HuH-7 (cell line): ENCODE measurements at regions not wholly inside any gene's neighbourhood (a gene's known extent, or its start where the extent isn't known, plus 50 kb on each side); places are given as distances from the start of the nearest gene placed in this dataset.
"Not testable (repeated sequence)": the region's sequence is repeated elsewhere in the genome, so short reads cannot be mapped to it uniquely, and the experiment has no call there.

Experiments
- DNase-seq: peaks from one replicate; pipeline ENCODE4 v3.0.0; 2011; ENCODE audit warnings: low spot score

DNA sequence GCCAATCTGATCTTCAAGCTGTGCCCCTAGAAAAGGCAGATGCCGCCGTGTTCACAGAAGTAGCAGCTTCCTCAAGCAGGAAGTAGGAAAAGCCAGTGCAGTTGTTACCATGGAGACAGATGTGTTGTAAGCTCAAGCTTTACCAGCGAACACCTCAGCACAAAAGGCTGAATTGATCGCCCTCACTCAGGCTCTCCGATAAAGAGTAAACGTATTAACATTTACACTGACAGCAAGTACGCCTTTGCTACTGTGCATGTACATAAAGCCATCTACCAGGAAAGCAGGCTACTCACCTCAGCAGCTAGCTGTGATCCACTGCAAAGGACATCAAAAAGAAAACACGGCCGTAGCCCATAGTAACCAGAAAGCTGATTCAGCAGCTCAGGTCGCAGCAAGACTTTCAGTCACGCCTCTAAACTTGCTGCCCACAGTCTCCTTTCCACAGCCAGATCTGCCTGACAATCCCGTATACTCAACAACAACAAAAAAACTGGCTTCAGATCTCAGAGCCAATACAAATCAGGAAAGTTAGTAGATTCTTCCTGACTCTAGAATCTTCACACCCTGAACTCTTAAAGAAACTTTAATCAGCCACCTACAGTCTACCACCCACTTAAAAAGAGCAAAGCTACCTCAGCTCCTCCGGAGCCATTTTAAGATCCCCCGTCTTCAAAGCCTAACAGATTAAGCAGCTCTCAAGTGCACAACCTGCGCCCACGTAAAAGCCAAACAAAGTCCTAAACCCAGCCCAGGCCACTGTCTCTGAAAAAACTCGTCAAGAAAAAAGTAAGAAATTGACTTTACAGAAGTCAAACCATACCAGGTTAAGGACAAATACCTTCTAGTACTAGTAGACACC lies 160.0 kb downstream of the DEFB131A start:
- DNase-seq = not testable (repeated sequence)

DNA sequence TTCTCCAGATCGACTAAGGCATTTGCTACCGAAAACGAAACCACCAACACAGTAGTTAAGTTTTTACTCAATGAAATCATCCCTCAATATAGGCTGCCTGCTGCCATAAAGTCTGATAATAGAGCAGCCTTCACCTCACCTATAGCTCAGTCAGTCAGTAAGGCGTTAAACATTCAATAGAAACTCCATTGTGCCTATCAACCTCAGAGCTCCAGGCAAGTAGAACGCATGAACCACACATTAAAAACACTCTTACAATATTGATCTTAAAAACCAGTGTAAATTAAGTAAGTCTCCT lies 160.6 kb downstream of the DEFB131A start:
- DNase-seq = not testable (repeated sequence)

- no peak for DNase-seq
Observed at GRCh38 chr4:9608300-9608699, 164.1 kb downstream of the DEFB131A start.

GRCh38 chr4:9610321-9610720 lies 166.1 kb downstream of the DEFB131A start:
- not testable (repeated sequence) for DNase-seq

DNA sequence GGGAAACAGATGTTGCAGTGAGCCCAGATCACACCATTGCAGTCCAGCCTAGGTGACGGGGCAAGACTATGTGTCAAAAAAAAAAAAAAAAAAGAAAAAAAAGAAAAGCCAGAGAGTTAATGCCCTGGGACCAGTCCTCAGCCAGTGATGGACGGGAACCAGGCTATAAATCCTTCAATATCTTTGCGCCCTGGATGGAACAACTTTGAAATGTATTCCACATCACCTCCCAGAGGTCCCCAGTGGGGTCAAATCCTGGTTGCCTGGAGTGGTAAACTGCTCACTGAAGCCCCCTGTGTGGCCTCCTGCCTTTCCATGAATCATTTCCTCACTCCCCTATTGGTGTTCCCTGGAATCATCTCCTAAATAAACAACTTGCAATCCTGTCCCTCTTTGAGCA lies 166.9 kb downstream of the DEFB131A start:
- no peak for DNase-seq

GRCh38 chr4:9636411-9636810 lies 145.0 kb upstream of the DRD5 start:
- not testable (repeated sequence) for DNase-seq

DNA sequence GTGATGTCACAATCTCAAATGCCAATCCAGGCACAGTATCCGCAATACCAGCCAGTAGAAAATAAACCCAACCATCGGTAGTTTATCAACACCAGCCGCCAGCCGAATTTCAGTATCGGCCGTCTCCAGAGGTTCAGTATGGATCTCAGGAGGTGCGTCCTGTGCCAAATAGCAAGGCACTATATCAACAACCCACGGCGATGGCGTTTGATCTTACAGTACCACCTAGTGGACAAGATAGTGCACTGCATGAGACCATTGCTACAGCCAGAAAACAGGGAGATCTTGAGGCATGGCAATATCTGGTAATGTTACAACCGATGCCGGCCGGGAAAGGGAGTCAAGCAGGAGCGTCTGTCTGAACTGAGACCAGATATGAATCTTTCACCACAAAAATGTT lies 121.8 kb upstream of the DRD5 start:
- not testable (repeated sequence) for DNase-seq

DNA sequence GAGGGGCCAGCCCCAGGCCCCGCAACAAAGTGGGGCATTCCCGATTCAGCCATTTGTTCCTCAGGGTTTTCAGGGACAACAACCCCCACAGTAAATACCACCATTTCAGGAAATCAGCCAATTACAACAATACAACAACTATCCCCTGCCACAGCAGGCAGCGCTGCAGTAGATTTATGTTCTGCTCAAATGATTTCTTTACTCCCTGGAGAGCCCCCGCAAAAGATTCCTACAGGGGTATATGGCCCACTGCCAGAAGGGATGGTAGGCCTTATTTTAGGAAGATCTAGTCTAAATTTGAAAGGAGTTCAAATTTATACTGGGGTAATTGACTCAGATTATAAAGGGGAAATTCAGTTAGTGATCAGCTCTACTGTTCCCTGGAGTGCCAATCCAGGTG lies 120.5 kb upstream of the DRD5 start:
- DNase-seq = not testable (repeated sequence)

DNA sequence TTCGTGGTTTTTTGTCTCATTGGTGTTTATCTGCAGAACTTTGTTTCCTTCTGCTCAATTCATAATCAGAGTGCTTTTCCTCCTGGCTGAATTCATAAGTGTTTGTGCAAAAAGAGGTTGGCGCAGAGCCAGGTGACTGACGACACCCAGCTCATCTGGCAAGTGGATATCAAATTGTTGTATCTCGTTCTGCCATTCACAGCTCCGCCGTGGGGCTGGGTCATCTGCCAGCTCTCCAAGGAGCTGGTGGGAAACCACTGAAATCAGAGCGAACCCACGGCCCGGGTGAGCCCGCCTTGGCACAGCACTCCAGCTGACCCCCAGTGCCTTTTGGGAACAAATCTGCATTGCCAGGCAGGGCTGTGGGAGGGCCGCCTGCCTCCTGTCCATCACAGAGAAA lies 110.7 kb upstream of the DRD5 start:
- not testable (repeated sequence) for DNase-seq

- not testable (repeated sequence) for DNase-seq
Observed at GRCh38 chr4:9677357-9677756, 104.1 kb upstream of the DRD5 start.

GRCh38 chr4:9679704-9680478 lies 101.5 kb upstream of the DRD5 start:
- no peak for DNase-seq

GRCh38 chr4:9683174-9683573 lies 98.3 kb upstream of the DRD5 start:
- DNase-seq = not testable (repeated sequence)

DNA sequence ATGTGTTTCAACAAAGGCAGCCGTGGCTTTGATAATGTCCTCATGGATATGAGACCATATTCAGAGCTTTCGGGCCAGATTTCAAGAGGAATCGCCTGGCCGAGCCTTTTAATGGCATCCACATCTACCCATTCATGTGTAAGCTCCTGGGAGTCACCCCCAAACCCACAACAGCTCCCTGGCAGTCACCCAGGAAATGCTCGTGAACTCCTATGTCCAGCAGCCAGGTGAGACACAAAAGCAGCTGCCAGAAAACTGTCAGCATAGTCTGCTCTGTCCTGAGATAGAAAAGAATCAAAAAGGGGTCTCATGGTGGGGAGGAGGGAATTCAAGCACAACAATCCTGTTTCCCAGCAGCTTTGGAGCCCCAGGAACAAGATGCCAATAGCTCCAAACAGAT lies 96.4 kb upstream of the DRD5 start:
- not testable (repeated sequence) for DNase-seq

DNA sequence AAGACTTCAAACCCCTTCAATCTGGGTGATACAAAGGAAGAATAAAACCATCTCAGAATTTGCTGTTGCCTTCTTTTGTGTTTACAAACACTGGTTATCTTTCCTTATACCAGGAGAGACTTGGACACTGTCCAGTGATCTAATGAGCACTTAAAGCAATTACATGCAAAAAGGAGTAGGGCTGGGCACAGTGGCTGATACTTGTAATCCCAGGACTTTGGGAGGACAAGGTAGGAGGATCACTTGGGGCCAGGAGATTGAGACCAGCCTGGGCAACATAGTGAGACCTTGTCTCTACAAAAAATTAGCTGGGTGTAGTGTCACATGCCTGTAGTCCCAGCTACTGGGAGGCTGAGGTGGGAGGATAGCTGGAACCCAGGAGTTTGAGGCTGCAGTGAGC lies 95.7 kb upstream of the DRD5 start:
- DNase-seq = no peak

DNA sequence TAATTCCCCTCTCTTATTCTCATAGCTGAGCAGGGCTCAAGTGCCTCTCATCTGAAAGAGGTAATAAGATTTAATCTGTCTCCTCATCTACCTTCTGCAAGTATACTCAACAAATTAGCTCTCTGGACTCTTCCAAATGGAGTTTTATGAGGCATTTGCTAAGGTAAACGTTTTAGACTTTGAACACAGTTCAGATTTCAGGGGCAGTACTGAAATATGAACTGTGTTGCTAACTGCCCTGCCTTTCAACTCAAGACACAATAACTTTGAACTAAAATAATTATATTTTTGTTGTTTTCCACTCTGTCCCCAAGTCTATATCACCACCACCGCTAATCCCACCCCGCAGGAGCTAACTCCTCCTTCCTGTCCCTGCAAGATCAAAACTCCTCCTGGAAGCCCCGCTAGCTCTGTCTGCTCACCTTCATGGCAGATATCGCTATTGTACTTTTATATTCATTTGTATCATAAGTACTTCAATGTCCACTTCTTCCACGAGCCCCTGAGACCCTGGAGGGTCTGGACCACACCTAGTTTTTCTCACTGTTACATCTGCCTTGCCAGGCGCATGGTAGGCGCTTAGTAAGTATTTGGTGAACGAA lies 90.7 kb upstream of the DRD5 start:
- DNase-seq = not testable (repeated sequence)

DNA sequence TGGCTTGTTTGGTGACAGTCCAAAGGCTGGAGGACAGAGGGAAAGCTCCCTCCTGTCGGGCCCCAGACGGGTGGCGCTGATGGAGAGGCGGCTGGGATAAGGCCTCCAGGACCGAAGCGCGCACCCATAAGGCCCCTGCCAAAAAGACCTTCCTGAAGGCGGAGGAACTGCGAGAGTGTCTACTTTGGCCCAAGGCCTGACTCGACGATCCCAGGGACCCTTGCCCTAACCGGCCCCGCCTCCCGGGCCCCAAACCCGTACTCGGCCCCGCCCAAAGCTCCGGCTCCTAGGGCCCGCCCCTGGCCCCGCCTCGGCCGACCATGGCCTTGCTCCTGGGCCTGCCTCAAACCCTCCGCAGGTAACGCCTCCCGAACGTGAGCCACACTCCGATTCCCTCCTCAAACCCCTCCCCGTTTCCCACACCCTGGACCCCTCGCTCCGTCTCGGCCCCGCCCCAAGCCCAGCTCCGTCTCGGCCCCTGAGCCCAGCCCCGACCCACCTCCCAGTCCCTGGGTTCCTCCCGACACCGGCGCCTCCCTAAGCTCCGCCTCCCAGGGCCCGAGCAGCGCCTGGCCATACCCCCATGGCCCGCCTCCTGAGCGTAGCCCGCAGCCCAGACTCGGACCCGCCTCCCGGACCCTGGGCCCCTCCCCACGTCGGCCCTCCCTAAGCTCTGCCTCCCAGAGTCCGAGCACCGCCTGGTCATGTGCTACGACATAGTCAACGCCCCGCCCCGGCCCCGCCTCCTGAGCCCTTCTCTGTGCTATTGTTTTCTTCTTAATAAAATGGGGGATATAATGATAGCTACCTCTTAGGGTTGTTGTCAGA lies 90.0 kb upstream of the DRD5 start:
- DNase-seq = peak; percentile 26

- DNase-seq = not testable (repeated sequence)
Observed at GRCh38 chr4:9692791-9693491, 88.5 kb upstream of the DRD5 start.

DNA sequence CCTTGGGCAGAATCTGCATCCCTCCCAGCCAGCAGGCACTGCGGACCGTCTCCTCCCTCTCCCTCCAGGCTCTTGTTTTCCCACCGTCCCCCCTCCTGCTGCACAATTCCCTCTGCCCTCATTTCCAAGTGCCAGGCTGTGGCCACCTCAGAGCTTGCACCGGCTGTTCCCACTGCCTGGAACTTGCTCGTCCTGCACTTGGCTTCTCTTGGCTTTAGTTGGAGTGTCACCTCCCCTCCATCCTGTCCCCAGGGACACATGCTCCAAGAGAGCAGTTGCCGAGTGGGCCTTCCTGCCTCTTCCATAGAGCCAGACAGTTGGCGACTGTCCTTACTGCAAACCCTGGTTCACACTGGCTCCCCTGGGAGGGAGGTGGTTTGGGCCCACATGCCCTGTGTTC lies 87.0 kb upstream of the DRD5 start:
- DNase-seq = not testable (repeated sequence)

DNA sequence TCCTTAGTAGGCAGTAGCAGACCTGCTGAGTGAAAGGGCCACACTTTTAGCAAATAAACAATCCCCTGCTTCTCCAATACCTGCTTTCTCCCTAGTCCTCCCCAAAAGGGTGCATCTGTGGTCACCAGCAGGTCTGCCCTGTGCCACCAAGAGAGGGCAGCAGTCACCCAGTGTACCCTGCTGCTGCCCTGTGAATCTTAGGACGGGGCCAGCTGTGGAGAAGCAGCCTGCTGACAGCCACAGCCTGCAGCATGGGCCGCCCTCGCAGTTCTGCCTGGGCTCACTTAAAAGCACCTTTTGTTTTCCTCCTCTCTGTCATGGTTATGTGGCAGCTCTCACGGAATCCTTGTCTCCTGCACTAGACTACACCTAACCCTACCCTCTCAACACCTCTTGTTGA lies 85.4 kb upstream of the DRD5 start:
- not testable (repeated sequence) for DNase-seq

DNA sequence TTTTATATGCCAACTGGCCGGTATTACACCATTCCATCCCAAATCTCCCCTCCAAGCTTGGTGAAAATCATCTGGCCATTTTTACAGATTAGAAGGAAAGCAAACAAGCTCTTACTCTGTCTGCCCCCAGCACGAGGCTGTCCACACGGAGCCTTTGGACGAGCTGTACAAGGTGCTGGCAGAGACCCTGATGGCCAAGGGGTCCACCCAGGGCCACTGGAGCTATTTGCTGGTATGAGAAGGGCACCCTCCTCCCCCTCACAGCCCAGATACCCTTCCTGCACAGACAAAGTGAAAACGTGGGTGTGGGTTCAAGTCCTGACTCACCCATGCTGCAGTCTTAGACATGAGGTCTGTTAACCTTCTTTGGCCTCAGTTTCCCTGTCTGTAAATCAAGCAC lies 84.9 kb upstream of the DRD5 start:
- DNase-seq = not testable (repeated sequence)

- not testable (repeated sequence) for DNase-seq
Observed at GRCh38 chr4:9702019-9702418, 79.4 kb upstream of the DRD5 start.
